ENCODE measurements at regions not wholly inside any gene's neighbourhood (a gene's known extent, or its start where the extent isn't known, plus 50 kb on each side); places are given as distances from the start of the nearest gene placed in this dataset.
A peak's percentile ranks its signal among the peaks of the same experiment; 100 is the strongest.

GRCh38 chr3:187969581-187969950 is 184.4 kb upstream of the LPP start:
- Mint-ChIP-seq H3K36me3 (no peaks in the 10 kb centered on the region), H3K4me1 (ENCODE audit: low read depth in 2 of 2) (peaks cover 21 to 31% of the 10 kb centered on the region in 2 donors), H3K27ac (no peak overlapping the region), H3K9me3 (no peaks in the 10 kb centered on the region), H3K4me3 (no peak overlapping the region), H3K27me3 (no peaks in the 10 kb centered on the region)
- ATAC-seq (no peak), DNase-seq (ENCODE audit: low spot score) (no peak)

- H3K4me3 Mint-ChIP-seq: no peak overlapping the region
- no peaks in the 10 kb centered on the region for H3K27me3 Mint-ChIP-seq
- DNase-seq (ENCODE audit: low spot score): no peak
- peaks cover 26 to 32% of the 10 kb centered on the region in 2 donors for H3K4me1 Mint-ChIP-seq (ENCODE audit: low read depth in 2 of 2)
- no peak for ATAC-seq
- no peaks in the 10 kb centered on the region for H3K9me3 Mint-ChIP-seq
- no peak overlapping the region for H3K27ac Mint-ChIP-seq
- no peaks in the 10 kb centered on the region for H3K36me3 Mint-ChIP-seq
Observed at GRCh38 chr3:187970106-187970505, 183.9 kb upstream of the LPP start.

DNA sequence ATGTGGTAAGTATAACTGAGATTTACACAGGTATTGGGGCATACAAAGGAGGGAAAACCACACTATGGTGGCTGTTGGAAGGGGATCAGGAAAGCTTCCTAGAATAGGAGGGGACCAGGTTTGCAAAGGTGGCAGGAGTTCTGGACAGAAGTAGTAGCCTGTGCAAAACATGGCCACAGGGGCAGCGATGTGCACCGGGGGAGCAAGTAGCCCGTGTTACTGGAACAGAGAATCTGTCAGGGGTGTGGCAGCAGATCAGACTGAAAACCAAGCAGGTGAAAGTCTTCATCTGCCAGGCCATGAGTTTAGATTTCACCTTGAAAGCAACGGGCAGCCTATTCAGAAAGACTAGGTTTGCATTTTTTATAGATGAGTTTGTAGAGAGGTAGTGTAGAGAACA is 182.3 kb upstream of the LPP start:
- no peak for DNase-seq (ENCODE audit: low spot score)
- peak overlapping the region in 1 of 2 donors; percentile 18 for H3K27ac Mint-ChIP-seq
- H3K36me3 Mint-ChIP-seq: no peaks in the 10 kb centered on the region
- H3K27me3 Mint-ChIP-seq: no peaks in the 10 kb centered on the region
- no peak overlapping the region for H3K4me3 Mint-ChIP-seq
- ATAC-seq: no peak
- H3K9me3 Mint-ChIP-seq: peaks cover 2% of the 10 kb centered on the region
- peaks cover 41% of the 10 kb centered on the region in 2 donors for H3K4me1 Mint-ChIP-seq (ENCODE audit: low read depth in 2 of 2)

DNA sequence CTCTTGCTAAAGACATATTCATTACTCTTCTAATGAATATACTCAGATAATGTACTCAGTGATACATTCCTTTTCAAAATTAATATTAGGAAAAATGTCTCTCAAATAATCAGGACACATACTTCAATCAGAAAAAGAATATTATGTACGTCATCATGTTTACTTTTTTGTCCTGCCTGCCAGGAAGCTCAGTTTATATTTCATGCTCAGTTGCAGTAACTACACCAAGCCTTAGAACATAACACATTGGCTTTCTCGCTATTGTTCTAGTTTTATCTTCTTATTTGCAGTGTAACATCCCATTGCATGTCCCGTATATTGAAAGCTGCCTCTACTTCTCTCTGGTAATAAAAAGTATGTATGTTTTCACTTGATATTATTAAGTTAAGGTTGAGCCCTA is 181.5 kb upstream of the LPP start:
- DNase-seq (ENCODE audit: low spot score): no peak
- Mint-ChIP-seq H3K36me3 (no peaks in the 10 kb centered on the region), H3K9me3 (peaks cover 2% of the 10 kb centered on the region), H3K27ac (no peak overlapping the region), H3K4me3 (no peak overlapping the region), H3K27me3 (no peaks in the 10 kb centered on the region), H3K4me1 (ENCODE audit: low read depth in 2 of 2) (peaks cover 42% of the 10 kb centered on the region in 2 donors)
- ATAC-seq: no peak

GRCh38 chr3:187973977-187974870 is 179.7 kb upstream of the LPP start:
- Mint-ChIP-seq H3K27ac (peak overlapping the region; percentile 74), H3K36me3 (no peaks in the 10 kb centered on the region), H3K4me3 (peak overlapping the region; percentile 74), H3K4me1 (ENCODE audit: low read depth in 2 of 2) (peaks cover 43 to 51% of the 10 kb centered on the region in 2 donors), H3K27me3 (no peaks in the 10 kb centered on the region), H3K9me3 (peaks cover 2% of the 10 kb centered on the region)
- ATAC-seq (peak; percentile 76 to 81), DNase-seq (ENCODE audit: low spot score) (no peak)

- Mint-ChIP-seq H3K36me3 (no peaks in the 10 kb centered on the region), H3K27ac (peak overlapping the region; percentile 74), H3K9me3 (peaks cover 2% of the 10 kb centered on the region), H3K4me3 (peak overlapping the region; percentile 74), H3K4me1 (ENCODE audit: low read depth in 2 of 2) (peaks cover 49 to 57% of the 10 kb centered on the region in 2 donors), H3K27me3 (no peaks in the 10 kb centered on the region)
- DNase-seq (ENCODE audit: low spot score) (no peak), ATAC-seq (peak; percentile 55 to 61)
Observed at GRCh38 chr3:187974871-187975271, 179.1 kb upstream of the LPP start.

DNA sequence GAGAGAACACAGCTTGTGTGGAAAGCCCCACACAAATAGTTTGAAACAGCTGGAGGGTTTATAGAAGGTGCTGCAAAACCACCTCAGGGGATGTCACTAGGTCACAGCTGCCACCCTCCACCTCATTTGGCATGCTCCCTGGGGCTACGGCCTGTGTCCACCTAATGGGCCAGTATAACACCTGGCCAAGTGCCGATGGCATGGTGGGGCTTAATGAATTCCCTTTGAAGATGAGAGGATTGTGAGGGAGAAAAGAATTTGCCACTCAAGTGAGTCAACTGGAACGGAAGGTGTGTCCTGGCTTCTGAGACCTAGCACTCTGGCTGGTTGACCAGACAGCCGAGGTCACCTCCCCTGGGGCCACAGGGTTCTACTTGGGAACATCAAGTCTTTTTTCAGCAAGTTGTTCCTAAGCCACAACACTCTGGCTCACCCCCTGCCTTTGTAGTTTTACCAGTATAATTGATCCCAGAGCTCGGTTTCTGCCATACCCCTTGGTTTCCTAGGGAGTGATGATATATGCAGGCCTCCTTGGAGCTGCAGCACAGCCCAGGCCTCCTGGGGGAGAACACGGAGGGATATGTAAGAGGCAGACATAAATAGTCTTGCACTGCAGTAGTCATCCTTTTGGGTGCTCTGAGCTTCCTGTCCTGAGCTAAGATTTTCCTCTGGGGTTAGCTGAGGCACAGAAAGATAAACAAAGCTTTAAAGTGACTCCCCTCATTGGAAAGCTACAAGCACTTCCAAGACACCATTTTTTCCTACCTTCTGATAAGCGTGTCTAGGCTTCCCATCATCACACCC is 178.2 kb upstream of the LPP start:
- peaks cover 52 to 57% of the 10 kb centered on the region in 2 donors for H3K4me1 Mint-ChIP-seq (ENCODE audit: low read depth in 2 of 2)
- H3K27me3 Mint-ChIP-seq: no peaks in the 10 kb centered on the region
- peak overlapping the region; percentile 74 for H3K27ac Mint-ChIP-seq
- ATAC-seq (no peak), DNase-seq (ENCODE audit: low spot score) (no peak)
- H3K36me3 Mint-ChIP-seq: no peaks in the 10 kb centered on the region
- peaks cover 2% of the 10 kb centered on the region for H3K9me3 Mint-ChIP-seq
- H3K4me3 Mint-ChIP-seq: peak overlapping the region; percentile 74

DNA sequence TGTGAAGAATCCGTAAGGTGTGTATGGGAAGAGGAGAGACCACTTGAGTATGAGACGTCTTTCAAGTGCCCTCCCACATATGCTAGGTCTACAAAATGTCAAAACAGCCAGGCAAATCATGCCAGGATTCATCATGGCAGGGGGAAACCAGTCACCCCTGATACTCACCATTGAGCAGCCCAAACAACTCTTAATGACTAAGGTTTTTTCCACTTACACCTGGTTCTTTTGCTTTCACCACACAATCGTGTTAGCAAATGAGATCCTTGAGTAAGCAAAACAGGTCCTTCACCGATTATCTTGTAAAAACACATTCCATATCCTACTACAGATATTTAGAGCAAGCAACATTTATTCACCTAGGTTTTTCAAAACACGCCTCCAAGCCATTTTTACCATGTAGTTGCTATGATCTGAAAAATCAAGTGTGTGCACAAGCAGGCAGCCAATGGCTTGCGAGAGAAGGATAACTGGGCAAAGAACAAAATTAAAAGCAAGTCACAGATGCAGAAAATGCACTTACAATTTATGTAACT is 177.5 kb upstream of the LPP start:
- Mint-ChIP-seq H3K27me3 (no peaks in the 10 kb centered on the region), H3K4me3 (peak overlapping the region; percentile 22), H3K9me3 (peaks cover 2% of the 10 kb centered on the region), H3K4me1 (ENCODE audit: low read depth in 2 of 2) (peaks cover 51 to 52% of the 10 kb centered on the region in 2 donors), H3K36me3 (no peaks in the 10 kb centered on the region), H3K27ac (peak overlapping the region in 1 of 2 donors; percentile 58)
- ATAC-seq: no peak
- no peak for DNase-seq (ENCODE audit: low spot score)

DNA sequence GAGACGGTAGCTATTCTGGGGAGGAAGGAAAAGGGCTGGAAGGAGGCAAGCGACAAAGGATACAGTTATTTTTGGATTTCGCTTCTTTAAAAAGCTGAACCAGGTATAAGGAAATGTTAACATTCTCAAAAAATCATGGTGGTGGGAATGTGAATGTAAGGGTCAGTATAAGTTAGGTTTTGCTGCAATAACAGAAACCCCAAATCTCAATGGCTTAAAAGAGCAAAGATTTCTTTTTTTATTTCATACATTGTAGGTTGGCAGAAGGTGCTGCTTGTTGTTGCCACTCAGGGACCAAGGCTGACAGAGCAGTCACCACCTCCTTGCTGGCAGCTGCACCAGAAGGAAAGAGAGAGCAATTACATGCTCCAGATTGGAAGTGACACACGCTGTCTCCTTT is 176.3 kb upstream of the LPP start:
- Mint-ChIP-seq H3K4me1 (ENCODE audit: low read depth in 2 of 2) (peaks cover 45% of the 10 kb centered on the region in 2 donors), H3K27me3 (no peaks in the 10 kb centered on the region)
- ATAC-seq: no peak

GRCh38 chr3:187978433-187979011 is 175.4 kb upstream of the LPP start:
- peaks cover 2% of the 10 kb centered on the region for H3K9me3 Mint-ChIP-seq
- ATAC-seq (peak in 1 of 2 donors; percentile 34), DNase-seq (ENCODE audit: low spot score) (no peak)
- H3K4me1 Mint-ChIP-seq (ENCODE audit: low read depth in 2 of 2): peaks cover 45 to 48% of the 10 kb centered on the region in 2 donors
- no peaks in the 10 kb centered on the region for H3K36me3 Mint-ChIP-seq
- peak overlapping the region; percentile 5 for H3K4me3 Mint-ChIP-seq
- H3K27ac Mint-ChIP-seq: peak overlapping the region; percentile 24 to 74
- no peaks in the 10 kb centered on the region for H3K27me3 Mint-ChIP-seq

More for the DNA sequence above, 176.3 kb upstream of the LPP start:
- Mint-ChIP-seq H3K4me3 (no peak overlapping the region), H3K27ac (no peak overlapping the region), H3K9me3 (peaks cover 2% of the 10 kb centered on the region), H3K36me3 (no peaks in the 10 kb centered on the region)
- no peak for DNase-seq (ENCODE audit: low spot score)

DNA sequence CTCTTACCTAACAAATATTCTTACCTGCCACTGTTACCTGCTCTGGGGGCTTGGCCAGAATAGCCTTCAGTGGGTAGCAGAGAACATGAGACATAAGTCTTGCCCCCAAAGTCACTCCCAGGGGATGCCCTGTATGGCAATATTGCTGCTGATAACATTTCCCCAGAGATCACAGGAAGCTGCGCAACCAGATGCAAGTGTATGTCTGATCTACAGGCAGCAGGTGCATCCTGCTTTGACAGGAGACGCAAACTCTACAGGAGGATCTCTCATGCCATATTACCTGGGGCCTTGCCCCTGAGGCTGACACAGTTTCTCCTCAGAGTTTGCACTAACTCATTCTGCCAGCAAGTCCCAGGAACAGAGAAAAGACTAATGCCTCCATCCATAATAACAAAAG is 174.4 kb upstream of the LPP start:
- no peak for ATAC-seq
- Mint-ChIP-seq H3K4me3 (no peak overlapping the region), H3K36me3 (no peaks in the 10 kb centered on the region), H3K27ac (peak overlapping the region; percentile 24 to 56), H3K9me3 (peaks cover 2% of the 10 kb centered on the region), H3K27me3 (no peaks in the 10 kb centered on the region), H3K4me1 (ENCODE audit: low read depth in 2 of 2) (peaks cover 36 to 40% of the 10 kb centered on the region in 2 donors)
- no peak for DNase-seq (ENCODE audit: low spot score)

DNA sequence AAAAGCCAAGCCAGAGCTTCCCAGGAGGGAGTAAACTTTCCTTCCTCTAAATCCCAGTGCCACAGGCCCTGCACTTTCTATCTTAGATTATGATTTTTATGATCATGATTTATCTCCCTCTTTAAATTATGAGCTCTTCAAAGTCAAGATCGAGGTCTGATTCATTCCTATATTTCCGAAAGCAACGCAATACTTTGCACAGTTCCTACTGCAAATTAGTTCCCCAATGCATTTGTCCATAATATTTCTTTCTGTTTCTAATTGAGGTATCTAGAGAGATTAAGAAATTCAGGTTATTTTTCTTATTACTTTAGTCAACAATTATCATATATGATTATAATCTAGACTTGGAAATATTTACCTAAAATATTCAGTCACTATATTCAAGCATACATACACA is 173.1 kb upstream of the LPP start:
- ATAC-seq (no peak), DNase-seq (ENCODE audit: low spot score) (no peak)
- Mint-ChIP-seq H3K27ac (peak overlapping the region in 1 of 2 donors; percentile 22), H3K4me3 (no peak overlapping the region), H3K9me3 (peaks cover 6% of the 10 kb centered on the region), H3K36me3 (no peaks in the 10 kb centered on the region), H3K27me3 (no peaks in the 10 kb centered on the region), H3K4me1 (ENCODE audit: low read depth in 2 of 2) (peaks cover 34% of the 10 kb centered on the region in 2 donors)

GRCh38 chr3:187982142-187982541 is 171.8 kb upstream of the LPP start:
- ATAC-seq: peak; percentile 32 to 56
- no peak overlapping the region for H3K4me3 Mint-ChIP-seq
- no peaks in the 10 kb centered on the region for H3K36me3 Mint-ChIP-seq
- no peaks in the 10 kb centered on the region for H3K27me3 Mint-ChIP-seq
- H3K4me1 Mint-ChIP-seq (ENCODE audit: low read depth in 2 of 2): peaks cover 38 to 41% of the 10 kb centered on the region in 2 donors
- H3K9me3 Mint-ChIP-seq: peaks cover 6% of the 10 kb centered on the region
- no peak for DNase-seq (ENCODE audit: low spot score)
- peak overlapping the region in 1 of 2 donors; percentile 29 for H3K27ac Mint-ChIP-seq
